HepG2 (cell line): ENCODE measurements at regions not wholly inside any gene's neighbourhood (a gene's known extent, or its start where the extent isn't known, plus 50 kb on each side); places are given as distances from the start of the nearest gene placed in this dataset.

Experiments used
- ATAC-seq: fragments of 200-7000 bp; cut with Tn5 transposase; 3 replicates; pipeline ENCODE4 v1.9.1; 2020; ENCODE audit warnings: mild to moderate bottlenecking, moderate library complexity
- BruUV-seq: library from RNA; stranded (reverse); fragments of 400-500 nt; replicated peaks from 2 replicates; lab custom pipeline; 2021; lab: Mats Ljungman, UMichigan
- CTCF ChIA-PET: fragments of 300-600 bp; formaldehyde crosslinking; extraction: SDS; loops from one replicate; lab custom pipeline; 2021; ENCODE audit warnings: low total read pairs, inconsistent platforms, low intra/inter-chr PET ratio; lab: Yijun Ruan, JAX
- POLR2A ChIA-PET: fragments of 350-600 bp; sonication (Branson Sonifier 250); formaldehyde crosslinking; loops from one replicate; lab custom pipeline; 2020; ENCODE audit warnings: antibody characterized with exemption, inconsistent platforms; lab: Yijun Ruan, JAX
- DNase-seq: peaks from one replicate; pipeline ENCODE4 v3.0.0-alpha.2; 2015; ENCODE audit warnings: low spot score
- FAIRE-seq: peaks from 3 replicates; lab custom pipeline; 2011; peaks lifted over from hg19 to GRCh38; lab: Jason Lieb, UNC
- H2AFZ ChIP-seq: one replicate; pipeline ENCODE4 v1.6.1; 2011; ENCODE audit warnings: low read length, inconsistent platforms
- H3K27ac ChIP-seq: fragments of 300-600 bp; 3 replicates; pipeline ENCODE4 v1.8.0; 2011; ENCODE audit warnings: mixed run types, mild to moderate bottlenecking, mixed read lengths, low read length, inconsistent platforms; ENCODE audit not compliant: insufficient read depth; ENCODE audit errors: extremely low read length
- H3K27me3 ChIP-seq, 2 experiments: fragments of 200-600 bp in 1 of 2; 2 replicates in 1 of 2; 3 replicates in 1 of 2; pipeline versions ENCODE4 v1.6.0 to v1.8.0; 2011; ENCODE audit warnings: low read length in 2 of 2, mild to moderate bottlenecking in 2 of 2, moderate library complexity in 2 of 2, inconsistent platforms in 1 of 2; ENCODE audit not compliant: insufficient read depth in 2 of 2, control insufficient read depth in 1 of 2
- H3K36me3 ChIP-seq, 2 experiments: fragments of 200-600 bp in 1 of 2; replicated peaks in 1 of 2; 2 replicates in 1 of 2; 3 replicates in 1 of 2; pipeline versions ENCODE4 v1.5.1 to v1.8.0; 2011; ENCODE audit warnings: low read length in 2 of 2, inconsistent platforms in 1 of 2; ENCODE audit not compliant: insufficient read depth in 2 of 2, control insufficient read depth in 1 of 2
- H3K4me1 ChIP-seq: 2 replicates; pipeline ENCODE4 v1.5.1; 2012; ENCODE audit warnings: low read length, inconsistent platforms; ENCODE audit not compliant: insufficient read depth
- H3K4me2 ChIP-seq: 2 replicates; pipeline ENCODE4 v1.6.0; 2011; ENCODE audit warnings: low read depth, low read length, inconsistent platforms
- H3K4me3 ChIP-seq, 3 experiments: fragments of 200-600 bp in 1 of 3; sonication (generic), shearing (Covaris generic) in 1 of 3; replicated peaks in 1 of 3; 2 replicates each; pipeline ENCODE4 v1.5.1; 2011 to 2016; ENCODE audit warnings: low read length in 3 of 3, inconsistent platforms in 2 of 3, low read depth in 2 of 3, mild to moderate bottlenecking in 2 of 3, control low read depth in 1 of 3, mixed read lengths in 1 of 3; ENCODE audit not compliant: insufficient read depth in 1 of 3
- H3K79me2 ChIP-seq: one replicate; pipeline ENCODE4 v1.6.1; 2011; ENCODE audit warnings: low read length, inconsistent platforms; ENCODE audit not compliant: insufficient read depth
- H3K9ac ChIP-seq: 2 replicates; pipeline ENCODE4 v1.6.0; 2011; ENCODE audit warnings: mild to moderate bottlenecking, low read depth, low read length, inconsistent platforms; ENCODE audit not compliant: insufficient read depth
- H3K9me3 ChIP-seq: 2 replicates; pipeline ENCODE4 v1.5.1; 2012; ENCODE audit warnings: mild to moderate bottlenecking, low read length
- H4K20me1 ChIP-seq: 2 replicates; pipeline ENCODE4 v1.6.0; 2011; ENCODE audit warnings: inconsistent platforms, mild to moderate bottlenecking, low read length, moderate library complexity; ENCODE audit not compliant: insufficient read depth
- CBX1 ChIP-seq: IDR thresholded peaks from one replicate; pipeline ENCODE4 v1.6.1; 2016; ENCODE audit warnings: antibody characterized with exemption, low read depth
- CENPBD1 ChIP-seq: sonication (generic); formaldehyde crosslinking; IDR thresholded peaks from 2 replicates; pipeline ENCODE4 v1.8.0; 2022; ENCODE audit warnings: missing genetic modification reagents, low read depth, mild to moderate bottlenecking, borderline replicate concordance
- NFE2L2 ChIP-seq: fragments of 150-350 bp; IDR thresholded peaks from 2 replicates; pipeline ENCODE4 v1.6.1; 2014; ENCODE audit warnings: low read length
- NR2F2 ChIP-seq: IDR thresholded peaks from 2 replicates; pipeline ENCODE4 v1.6.1; 2012; ENCODE audit warnings: low read depth, inconsistent platforms, borderline replicate concordance
- PHF20 ChIP-seq: sonication (generic); formaldehyde crosslinking; IDR thresholded peaks from 2 replicates; pipeline ENCODE4 v1.5.0; 2020; ENCODE audit warnings: mild to moderate bottlenecking, missing genetic modification reagents
- SUZ12 ChIP-seq: fragments of 150-350 bp; IDR thresholded peaks from 2 replicates; pipeline ENCODE4 v1.6.1; 2014; ENCODE audit warnings: low read depth, low read length
- ZKSCAN8 ChIP-seq: IDR thresholded peaks from 2 replicates; pipeline ENCODE4 v1.6.1; 2016; ENCODE audit warnings: borderline replicate concordance, missing genetic modification reagents, missing compliant biosample characterization
- ZNF30 ChIP-seq: sonication (generic); formaldehyde crosslinking; IDR thresholded peaks from 2 replicates; pipeline ENCODE4 v1.5.0; 2020; ENCODE audit warnings: mild to moderate bottlenecking, missing genetic modification reagents
- ZNF33B ChIP-seq: sonication (generic); formaldehyde crosslinking; IDR thresholded peaks from 2 replicates; pipeline ENCODE4 v1.5.1; 2020; ENCODE audit warnings: mild to moderate bottlenecking, missing genetic modification reagents
- ZNF552 ChIP-seq: sonication (generic); formaldehyde crosslinking; IDR thresholded peaks from 2 replicates; pipeline ENCODE4 v1.9.0; 2022; ENCODE audit warnings: missing genetic modification reagents, mild to moderate bottlenecking, borderline replicate concordance
- ZNF749 ChIP-seq: sonication (generic); formaldehyde crosslinking; IDR thresholded peaks from 2 replicates; pipeline ENCODE4 v1.8.0; 2022; ENCODE audit warnings: mild to moderate bottlenecking, missing genetic modification reagents, moderate library complexity, borderline replicate concordance
- WGBS: methylation state at CpG from one replicate; pipeline ENCODE4 v1.1.6; 2017; ENCODE audit warnings: low lambda C conversion rate; 5-methylcytosine and 5-hydroxymethylcytosine counted together
- in situ Hi-C: cut with HindIII; loops from 2 replicates; pipeline ENCODE4 v1.10.0; 2017; ENCODE audit warnings: low pct_unique_long_range_greater_than_20kb; ENCODE audit not compliant: extremely low pct_ligation_motif_present
- intact Hi-C: fragments of 100-400 bp; cut with micrococcal nuclease; formaldehyde crosslinking; loops from one replicate; pipeline ENCODE4 v1.10.0; 2022; ENCODE audit not compliant: unreplicated experiment
- TF ChIP-seq, protein P1 (sequence below): IDR thresholded peaks from 2 replicates; pipeline ENCODE4 v1.6.1; 2016; ENCODE audit warnings: missing compliant biosample characterization, missing genetic modification reagents, borderline replicate concordance
- TF ChIP-seq, protein P2 (sequence below): sonication (generic); formaldehyde crosslinking; IDR thresholded peaks from 2 replicates; pipeline ENCODE4 v1.4.0; 2020; ENCODE audit warnings: missing genetic modification reagents
- TF ChIP-seq, protein P3 (sequence below): sonication (generic); formaldehyde crosslinking; IDR thresholded peaks from 2 replicates; pipeline ENCODE4 v1.8.1; 2023; ENCODE audit warnings: missing genetic modification reagents, mild to moderate bottlenecking, borderline replicate concordance

DNA sequence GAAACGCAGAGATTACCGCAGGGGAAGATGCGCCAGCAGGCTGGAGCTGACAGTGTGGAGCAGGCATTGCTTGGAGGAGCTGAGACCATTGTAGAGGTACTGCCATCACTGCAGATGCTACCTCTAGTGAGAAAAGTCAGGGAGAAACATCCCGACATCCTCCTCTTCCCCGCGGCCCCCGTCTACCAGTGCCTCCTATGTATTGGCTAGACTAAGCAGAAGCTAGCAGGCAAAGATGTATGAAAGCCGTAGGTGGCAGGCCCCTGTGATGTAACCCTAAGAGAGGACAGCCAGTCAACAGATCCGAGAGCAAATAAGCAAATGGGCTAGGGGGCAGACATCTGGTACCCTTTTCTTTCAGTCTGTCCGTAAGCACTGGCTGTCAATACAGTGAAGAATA lies 115.5 kb upstream of the ACTBL2 start (continued):
- TF ChIP-seq, protein P1, sequence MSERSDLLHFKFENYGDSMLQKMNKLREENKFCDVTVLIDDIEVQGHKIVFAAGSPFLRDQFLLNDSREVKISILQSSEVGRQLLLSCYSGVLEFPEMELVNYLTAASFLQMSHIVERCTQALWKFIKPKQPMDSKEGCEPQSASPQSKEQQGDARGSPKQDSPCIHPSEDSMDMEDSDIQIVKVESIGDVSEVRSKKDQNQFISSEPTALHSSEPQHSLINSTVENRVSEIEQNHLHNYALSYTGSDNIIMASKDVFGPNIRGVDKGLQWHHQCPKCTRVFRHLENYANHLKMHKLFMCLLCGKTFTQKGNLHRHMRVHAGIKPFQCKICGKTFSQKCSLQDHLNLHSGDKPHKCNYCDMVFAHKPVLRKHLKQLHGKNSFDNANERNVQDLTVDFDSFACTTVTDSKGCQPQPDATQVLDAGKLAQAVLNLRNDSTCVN: no peak
- no peak for TF ChIP-seq ZNF30 (CRISPR knock-in tag)

DNA sequence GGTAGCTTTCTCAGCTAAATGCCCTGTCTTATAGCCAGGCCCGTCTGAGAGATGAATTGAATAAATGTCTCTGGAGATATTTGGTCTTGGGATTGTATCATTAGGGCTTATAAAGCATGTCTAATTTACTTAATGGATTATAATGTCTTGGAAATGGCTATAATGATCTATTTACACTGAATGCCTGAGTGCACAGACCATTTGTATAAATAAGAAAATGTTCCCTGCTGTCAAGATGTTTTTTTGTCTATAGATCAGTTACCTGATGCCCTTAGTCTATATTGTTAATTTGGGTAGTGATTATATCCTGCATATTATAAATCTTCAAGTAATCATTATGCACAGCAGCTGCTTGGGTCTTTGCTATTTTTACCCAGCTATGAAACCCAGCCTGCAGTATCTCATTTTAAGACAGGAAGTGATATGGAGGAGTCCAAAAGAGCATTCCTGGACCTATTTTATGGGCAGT lies 112.9 kb upstream of the ACTBL2 start:
- no peak for FAIRE-seq
- peaks cover 0 to 3% of the 10 kb centered on the region in 2 experiments; a peak in 1 of 5 replicates for H3K27me3 ChIP-seq
- H3K4me3 ChIP-seq: no peak overlapping the region
- no peaks in the 10 kb centered on the region for H4K20me1 ChIP-seq
- H3K9ac ChIP-seq: no peak overlapping the region
- ChIA-PET POLR2A (no interaction called here), CTCF (no interaction called here)
- H3K79me2 ChIP-seq: no peaks in the 10 kb centered on the region
- no peaks in the 10 kb centered on the region for H3K9me3 ChIP-seq
- TF ChIP-seq, protein P1: no peak
- TF ChIP-seq, protein P2, sequence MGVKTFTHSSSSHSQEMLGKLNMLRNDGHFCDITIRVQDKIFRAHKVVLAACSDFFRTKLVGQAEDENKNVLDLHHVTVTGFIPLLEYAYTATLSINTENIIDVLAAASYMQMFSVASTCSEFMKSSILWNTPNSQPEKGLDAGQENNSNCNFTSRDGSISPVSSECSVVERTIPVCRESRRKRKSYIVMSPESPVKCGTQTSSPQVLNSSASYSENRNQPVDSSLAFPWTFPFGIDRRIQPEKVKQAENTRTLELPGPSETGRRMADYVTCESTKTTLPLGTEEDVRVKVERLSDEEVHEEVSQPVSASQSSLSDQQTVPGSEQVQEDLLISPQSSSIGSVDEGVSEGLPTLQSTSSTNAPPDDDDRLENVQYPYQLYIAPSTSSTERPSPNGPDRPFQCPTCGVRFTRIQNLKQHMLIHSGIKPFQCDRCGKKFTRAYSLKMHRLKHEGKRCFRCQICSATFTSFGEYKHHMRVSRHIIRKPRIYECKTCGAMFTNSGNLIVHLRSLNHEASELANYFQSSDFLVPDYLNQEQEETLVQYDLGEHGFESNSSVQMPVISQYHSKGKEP: no peak
- no peak for TF ChIP-seq PHF20 (CRISPR knock-in tag)
- TF ChIP-seq, protein P3, sequence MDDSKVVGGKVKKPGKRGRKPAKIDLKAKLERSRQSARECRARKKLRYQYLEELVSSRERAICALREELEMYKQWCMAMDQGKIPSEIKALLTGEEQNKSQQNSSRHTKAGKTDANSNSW (CRISPR knock-in tag): no peak
- no peak for TF ChIP-seq CENPBD1 (CRISPR knock-in tag)
- TF ChIP-seq CBX1: no peak
- TF ChIP-seq ZNF552 (CRISPR knock-in tag): no peak
- TF ChIP-seq ZKSCAN8 (CRISPR knock-in tag): no peak
- TF ChIP-seq SUZ12: no peak
- TF ChIP-seq NFE2L2: no peak
- TF ChIP-seq ZNF33B: no peak
- TF ChIP-seq ZNF749: no peak
- no peak for TF ChIP-seq NR2F2
- in situ Hi-C loops: no loop called here
- 0% methylated on average over 1 of the region's 1 CpG for WGBS
- DNase-seq: no peak
- H3K36me3 ChIP-seq: no peaks in the 10 kb centered on the region
- H3K4me2 ChIP-seq: no peak overlapping the region
- ATAC-seq: no peak
- no peaks in the 10 kb centered on the region for H3K4me1 ChIP-seq
- H2AFZ ChIP-seq: no peak overlapping the region
- no TSS peak for BruUV-seq
- intact Hi-C loops: no loop called here
- no peak overlapping the region for H3K27ac ChIP-seq
